GM23248 (cell line): ENCODE measurements at regions not wholly inside any gene's neighbourhood (a gene's known extent, or its start where the extent isn't known, plus 50 kb on each side); places are given as distances from the start of the nearest gene placed in this dataset.

Source experiments
- DNase-seq: peaks from one replicate; pipeline ENCODE4 v3.0.0-alpha.2; 2015
- H2AFZ ChIP-seq: fragments of 200-600 bp; sonication (generic); 2 replicates; pipeline ENCODE4 v1.6.1; 2016; ENCODE audit warnings: antibody characterized with exemption
- H3F3A ChIP-seq: fragments of 200-600 bp; sonication (generic); 2 replicates; pipeline ENCODE4 v1.6.1; 2016; ENCODE audit warnings: mild to moderate bottlenecking, antibody characterized with exemption, mixed run types; ENCODE audit not compliant: insufficient read depth
- H3K27ac ChIP-seq: fragments of 200-600 bp; sonication (generic); 2 replicates; pipeline ENCODE4 v1.5.1; 2016; ENCODE audit warnings: mild to moderate bottlenecking
- H3K27me3 ChIP-seq: fragments of 200-600 bp; sonication (generic); replicated peaks from 2 replicates; pipeline ENCODE4 v1.6.1; 2016; ENCODE audit warnings: mild to moderate bottlenecking; ENCODE audit not compliant: insufficient read depth
- H3K36me3 ChIP-seq: fragments of 200-600 bp; sonication (generic); 2 replicates; pipeline ENCODE4 v1.6.1; 2016; ENCODE audit warnings: low read depth, mild to moderate bottlenecking
- H3K4me1 ChIP-seq: fragments of 200-600 bp; sonication (generic); 2 replicates; pipeline ENCODE4 v1.6.1; 2016; ENCODE audit warnings: mild to moderate bottlenecking; ENCODE audit not compliant: insufficient read depth
- H3K4me2 ChIP-seq: fragments of 200-600 bp; sonication (generic); one replicate; pipeline ENCODE4 v1.6.1; 2016; ENCODE audit warnings: mild to moderate bottlenecking; ENCODE audit not compliant: unreplicated experiment
- H3K4me3 ChIP-seq: fragments of 200-600 bp; sonication (generic); 2 replicates; pipeline ENCODE4 v1.5.1; 2016; ENCODE audit warnings: mild to moderate bottlenecking
- H3K79me2 ChIP-seq: fragments of 200-600 bp; sonication (generic); 2 replicates; pipeline ENCODE4 v1.6.1; 2016; ENCODE audit warnings: mild to moderate bottlenecking; ENCODE audit not compliant: insufficient read depth
- H3K9ac ChIP-seq: fragments of 200-600 bp; sonication (generic); 2 replicates; pipeline ENCODE4 v1.6.1; 2016; ENCODE audit warnings: mild to moderate bottlenecking
- H3K9me2 ChIP-seq: fragments of 200-600 bp; sonication (generic); 2 replicates; pipeline ENCODE4 v1.6.1; 2016; ENCODE audit warnings: mixed run types, mild to moderate bottlenecking, moderate library complexity; ENCODE audit not compliant: insufficient read depth
- H3K9me3 ChIP-seq: fragments of 200-600 bp; sonication (generic); one replicate; pipeline ENCODE4 v1.6.1; 2017; ENCODE audit warnings: low read depth
- H4K20me1 ChIP-seq: fragments of 200-600 bp; sonication (generic); 2 replicates; pipeline ENCODE4 v1.6.0; 2016; ENCODE audit not compliant: insufficient read depth
- EZH2 ChIP-seq: fragments of 200-600 bp; sonication (generic); IDR thresholded peaks from 2 replicates; pipeline ENCODE4 v1.6.1; 2018; ENCODE audit warnings: antibody characterized with exemption, mild to moderate bottlenecking; ENCODE audit not compliant: insufficient read depth, poor library complexity, severe bottlenecking
- EZH2phosphoT487 ChIP-seq: fragments of 200-600 bp; sonication (generic); IDR thresholded peaks from 2 replicates; pipeline ENCODE4 v1.6.1; 2018; ENCODE audit warnings: antibody characterized with exemption, moderate library complexity, mild to moderate bottlenecking, low read depth; ENCODE audit not compliant: insufficient read depth
- WGBS, 2 experiments: methylation state at CpG; one replicate each; pipeline ENCODE4 v1.1.6; 2015 to 2017; ENCODE audit warnings: low lambda C conversion rate in 2 of 2, low coverage in 1 of 2; ENCODE audit errors: missing lambda C conversion rate in 2 of 2; 5-methylcytosine and 5-hydroxymethylcytosine counted together
- in situ Hi-C: fragments of 300-500 bp; cut with MboI; formaldehyde crosslinking; loops from 2 replicates; pipeline ENCODE4 v1.15.0; 2020

- Histone ChIP-seq H3K4me2 (no peak overlapping the region), H3K79me2 (no peaks in the 10 kb centered on the region), H3K9me3 (no peaks in the 10 kb centered on the region), H3F3A (no peaks in the 10 kb centered on the region), H4K20me1 (no peaks in the 10 kb centered on the region), H3K4me1 (no peaks in the 10 kb centered on the region), H3K27me3 (no peaks in the 10 kb centered on the region), H3K27ac (no peak overlapping the region), H2AFZ (no peak overlapping the region), H3K9me2 (no peaks in the 10 kb centered on the region), H3K9ac (no peak overlapping the region), H3K36me3 (no peaks in the 10 kb centered on the region), H3K4me3 (no peak overlapping the region)
- no peak for TF ChIP-seq EZH2phosphoT487
- TF ChIP-seq EZH2: no peak
- in situ Hi-C loops: no loop called here
- DNase-seq: no peak
- 59 to 63% methylated on average over 2 of the region's 2 CpGs for WGBS, 2 experiments
Measured at GRCh38 chr18:61272793-61273192, 60.4 kb upstream of the CDH20 start.

- Histone ChIP-seq H3K4me1 (no peaks in the 10 kb centered on the region), H3K9me3 (no peaks in the 10 kb centered on the region), H3K4me2 (no peak overlapping the region), H3K9me2 (no peaks in the 10 kb centered on the region), H3K4me3 (no peak overlapping the region), H2AFZ (no peak overlapping the region), H3K9ac (no peak overlapping the region), H3F3A (no peaks in the 10 kb centered on the region), H3K27me3 (no peaks in the 10 kb centered on the region), H3K36me3 (no peaks in the 10 kb centered on the region), H3K79me2 (no peaks in the 10 kb centered on the region), H4K20me1 (no peaks in the 10 kb centered on the region), H3K27ac (no peak overlapping the region)
- DNase-seq: no peak
- in situ Hi-C loops: no loop called here
- TF ChIP-seq EZH2phosphoT487 (no peak), EZH2 (no peak)
- 49 to 69% methylated on average over 3 of the region's 3 CpGs for WGBS, 2 experiments
Measured at GRCh38 chr18:61273533-61273932, 59.7 kb upstream of the CDH20 start.

GRCh38 chr18:61274416-61274960 is 58.7 kb upstream of the CDH20 start:
- H3K27me3 ChIP-seq: no peaks in the 10 kb centered on the region
- no peak overlapping the region for H3K27ac ChIP-seq
- TF ChIP-seq EZH2phosphoT487: no peak
- TF ChIP-seq EZH2: no peak
- no peaks in the 10 kb centered on the region for H3F3A ChIP-seq
- H3K9ac ChIP-seq: no peak overlapping the region
- no peaks in the 10 kb centered on the region for H3K4me1 ChIP-seq
- no peak overlapping the region for H2AFZ ChIP-seq
- H4K20me1 ChIP-seq: no peaks in the 10 kb centered on the region
- H3K36me3 ChIP-seq: no peaks in the 10 kb centered on the region
- no peak for DNase-seq
- no peaks in the 10 kb centered on the region for H3K9me2 ChIP-seq
- H3K79me2 ChIP-seq: no peaks in the 10 kb centered on the region
- no peaks in the 10 kb centered on the region for H3K9me3 ChIP-seq
- H3K4me3 ChIP-seq: no peak overlapping the region
- H3K4me2 ChIP-seq: no peak overlapping the region
- in situ Hi-C loops: no loop called here

- Histone ChIP-seq H3K4me2 (no peak overlapping the region), H3F3A (no peaks in the 10 kb centered on the region), H2AFZ (no peak overlapping the region), H3K36me3 (no peaks in the 10 kb centered on the region), H3K4me1 (no peaks in the 10 kb centered on the region), H3K9ac (no peak overlapping the region), H3K27me3 (no peaks in the 10 kb centered on the region), H3K27ac (no peak overlapping the region), H3K9me3 (no peaks in the 10 kb centered on the region), H4K20me1 (no peaks in the 10 kb centered on the region), H3K4me3 (no peak overlapping the region), H3K9me2 (no peaks in the 10 kb centered on the region), H3K79me2 (no peaks in the 10 kb centered on the region)
- in situ Hi-C loops: no loop called here
- TF ChIP-seq EZH2: no peak
- no peak for TF ChIP-seq EZH2phosphoT487
- DNase-seq: no peak
Measured at GRCh38 chr18:61277808-61278207, 55.4 kb upstream of the CDH20 start.

GRCh38 chr18:61281431-61281830 is 51.8 kb upstream of the CDH20 start:
- TF ChIP-seq EZH2phosphoT487: no peak
- TF ChIP-seq EZH2: no peak

More at GRCh38 chr18:61281431-61281830, 51.8 kb upstream of the CDH20 start:
- no peak overlapping the region for H3K4me2 ChIP-seq
- H2AFZ ChIP-seq: no peak overlapping the region
- H3F3A ChIP-seq: no peaks in the 10 kb centered on the region
- no peak for DNase-seq
- no peak overlapping the region for H3K27ac ChIP-seq
- H4K20me1 ChIP-seq: no peaks in the 10 kb centered on the region
- WGBS, 2 experiments: 8 to 18% methylated on average over 1 of the region's 1 CpG
- no peaks in the 10 kb centered on the region for H3K9me2 ChIP-seq
- H3K27me3 ChIP-seq: no peaks in the 10 kb centered on the region
- no peaks in the 10 kb centered on the region for H3K36me3 ChIP-seq
- H3K9me3 ChIP-seq: no peaks in the 10 kb centered on the region
- H3K4me3 ChIP-seq: no peak overlapping the region
- H3K79me2 ChIP-seq: no peaks in the 10 kb centered on the region
- no peak overlapping the region for H3K9ac ChIP-seq
- H3K4me1 ChIP-seq: no peaks in the 10 kb centered on the region
- in situ Hi-C loops: no loop called here
